Fibroblast of skin of back (primary cell): ENCODE measurements at regions not wholly inside any gene's neighbourhood (a gene's known extent, or its start where the extent isn't known, plus 50 kb on each side); places are given as distances from the start of the nearest gene placed in this dataset.
A peak's percentile ranks its signal among the peaks of the same experiment; 100 is the strongest.
"Not testable (repeated sequence)": the region's sequence is repeated elsewhere in the genome, so short reads cannot be mapped to it uniquely, and the experiment has no call there.

Source experiments
- DNase-seq: peaks from one replicate; pipeline ENCODE4 v3.0.0-alpha.2; 2013

DNA sequence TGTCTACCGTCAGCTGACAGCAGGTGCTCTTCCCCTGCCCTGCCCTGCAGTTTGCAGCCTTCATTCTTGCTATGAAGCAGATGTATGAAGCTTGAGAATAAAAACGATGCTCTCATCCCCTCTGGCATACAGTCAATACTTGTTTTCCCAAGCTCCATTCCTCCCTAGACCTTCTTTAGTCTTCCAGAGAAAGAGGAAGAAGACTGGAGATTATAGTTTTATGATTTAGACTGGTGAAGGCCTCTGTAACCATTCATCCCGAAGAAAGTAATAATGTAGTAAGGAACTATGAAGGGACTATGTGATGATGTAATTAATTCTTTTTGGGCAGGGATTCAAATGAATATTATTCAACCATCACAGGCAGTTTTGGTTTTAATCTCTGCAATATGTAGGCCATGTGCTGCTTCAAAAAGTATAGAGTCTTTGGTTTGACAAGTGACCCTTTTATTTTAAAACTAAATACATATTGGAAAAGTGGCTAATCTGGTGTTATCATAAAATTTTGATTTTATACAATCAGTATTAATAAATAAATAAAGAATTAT is 242.4 kb upstream of the KIAA1217 start:
- no peak for DNase-seq

DNA sequence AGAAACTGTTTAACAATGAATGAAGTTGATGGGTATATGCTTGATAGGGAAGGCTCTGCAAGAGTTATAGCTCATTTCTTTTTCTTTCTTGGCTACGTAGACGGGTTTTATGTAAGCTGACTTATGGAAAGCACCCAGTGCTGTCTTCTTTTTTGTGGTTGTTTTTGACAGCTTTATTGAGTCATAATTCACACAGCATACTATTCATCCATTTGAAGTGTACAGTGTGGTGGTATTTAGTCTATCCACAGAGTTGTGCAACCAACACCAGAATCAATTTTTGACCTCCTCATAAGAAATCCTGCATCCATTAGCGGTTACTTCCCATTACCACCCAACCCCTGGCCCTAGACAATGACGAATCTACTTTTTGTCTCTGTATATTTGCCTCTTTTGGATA is 240.6 kb upstream of the KIAA1217 start:
- DNase-seq = no peak

DNA sequence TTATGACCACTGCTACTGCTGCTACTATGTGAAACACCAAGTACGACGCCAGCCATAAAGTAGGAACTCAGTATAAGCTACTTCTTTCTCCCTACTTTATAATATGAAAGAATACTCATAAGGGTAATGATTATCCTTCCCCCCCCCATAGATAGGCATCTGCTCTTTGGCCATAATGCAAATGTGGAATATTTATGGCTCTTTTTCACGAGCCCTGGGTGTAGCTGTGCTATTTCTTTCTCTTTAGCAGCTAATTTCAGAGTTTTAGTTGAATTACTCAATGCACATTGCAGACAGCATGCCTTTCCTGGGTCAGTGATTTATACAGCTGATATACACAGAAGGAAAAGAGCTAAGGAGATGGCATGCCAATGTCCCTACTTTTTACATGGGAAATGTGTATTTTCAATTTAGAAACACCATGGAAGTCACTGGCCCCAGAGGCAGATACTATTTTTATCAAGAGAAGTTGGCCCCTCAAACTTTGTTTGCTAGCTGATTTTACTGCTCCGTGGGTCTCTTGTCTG is 234.1 kb upstream of the KIAA1217 start:
- DNase-seq = no peak

GRCh38 chr10:23975431-23975830 is 233.5 kb upstream of the KIAA1217 start:
- no peak for DNase-seq

- no peak for DNase-seq
Measured at GRCh38 chr10:23976275-23976674, 232.7 kb upstream of the KIAA1217 start.

- no peak for DNase-seq
Measured at GRCh38 chr10:23978317-23978716, 230.6 kb upstream of the KIAA1217 start.

- DNase-seq = no peak
Measured at GRCh38 chr10:23980094-23980493, 228.8 kb upstream of the KIAA1217 start.

- DNase-seq = no peak
Measured at GRCh38 chr10:23981520-23982309, 227.2 kb upstream of the KIAA1217 start.

DNA sequence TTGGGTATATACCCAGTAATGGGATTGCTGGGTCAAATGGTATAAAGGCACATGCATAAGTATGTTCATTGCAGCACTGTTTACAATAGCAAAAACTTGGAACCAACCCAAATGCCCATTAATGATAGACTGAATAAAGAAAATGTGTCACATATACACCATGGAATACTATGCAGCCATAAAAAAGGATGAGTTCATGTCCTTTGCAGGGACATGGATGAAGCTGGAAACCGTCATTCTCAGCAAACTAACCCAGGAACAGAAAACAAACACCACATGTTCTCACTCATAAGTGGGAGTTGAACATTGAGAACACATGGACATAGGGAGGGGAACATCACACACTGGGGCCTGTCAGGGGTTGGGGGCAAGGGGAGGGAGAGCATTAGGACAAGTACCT is 224.5 kb upstream of the KIAA1217 start:
- not testable (repeated sequence) for DNase-seq

DNA sequence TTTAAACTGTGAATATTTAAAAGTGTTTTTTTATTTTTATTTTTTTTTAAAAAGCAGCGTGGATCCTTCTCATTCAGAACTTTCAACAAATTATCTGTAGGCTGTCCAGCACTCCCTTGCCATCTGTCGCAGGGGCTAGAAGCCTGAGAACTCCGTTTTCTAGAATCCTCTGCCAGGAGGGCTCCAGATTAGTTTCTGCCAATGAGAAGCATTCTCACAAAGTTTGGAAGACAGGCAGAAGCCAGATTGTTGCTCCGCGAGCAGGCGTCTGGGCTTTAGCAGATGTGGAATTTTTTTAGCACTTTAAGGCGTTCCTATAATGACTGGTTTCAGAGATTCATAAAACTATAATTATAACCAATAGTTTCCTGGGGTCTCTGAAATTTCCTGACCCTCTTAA is 220.9 kb upstream of the KIAA1217 start:
- DNase-seq = no peak

DNA sequence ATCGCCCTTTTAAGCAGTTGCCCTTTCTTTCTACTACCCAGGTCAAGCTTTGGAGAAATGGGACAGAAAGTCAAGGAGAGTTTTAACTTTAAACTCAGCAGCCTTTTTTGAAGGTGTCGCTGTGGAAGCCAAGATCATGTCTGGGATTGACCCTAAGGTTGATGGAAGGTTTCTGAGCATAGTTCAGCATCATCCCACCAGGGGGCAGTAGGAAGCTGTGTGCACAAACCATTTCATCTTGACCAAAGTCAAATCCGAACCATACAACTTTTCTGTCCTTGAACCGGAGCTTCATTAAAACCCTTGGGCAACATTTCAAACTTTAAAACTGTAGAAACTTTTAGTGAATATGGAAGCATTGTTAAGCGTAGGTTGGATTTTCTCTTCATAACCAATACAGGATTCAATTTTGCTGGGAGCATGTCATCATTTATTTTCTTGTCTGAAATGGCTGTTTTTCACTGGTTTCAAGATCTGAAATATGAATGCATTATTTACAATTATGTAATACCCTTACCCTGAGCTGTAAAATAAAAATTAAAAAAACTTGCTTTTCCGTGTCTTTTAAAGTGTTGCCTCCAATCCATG is 214.4 kb upstream of the KIAA1217 start:
- DNase-seq = peak; percentile 53

DNA sequence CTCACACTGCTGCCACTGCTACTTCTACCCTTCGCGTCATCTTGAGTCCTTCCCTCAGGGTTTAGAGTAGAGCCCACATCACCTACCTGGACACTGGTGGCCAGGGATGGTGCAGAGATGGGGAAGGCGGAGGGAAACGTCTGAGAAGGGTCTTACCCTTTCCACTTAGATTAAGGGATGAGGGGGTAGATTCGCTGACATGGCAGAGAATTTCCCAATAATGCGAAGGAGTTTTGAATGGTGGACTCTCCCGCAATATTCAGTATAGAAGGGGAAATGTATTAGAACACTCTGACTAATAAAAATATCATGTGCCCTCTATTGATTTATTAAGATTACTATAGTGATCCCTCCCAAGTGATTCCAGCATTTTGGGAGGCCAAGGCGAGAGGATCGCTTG is 209.5 kb upstream of the KIAA1217 start:
- no peak for DNase-seq

- DNase-seq = no peak
Measured at GRCh38 chr10:24000271-24000813, 208.6 kb upstream of the KIAA1217 start.

GRCh38 chr10:24006741-24007140 is 202.2 kb upstream of the KIAA1217 start:
- no peak for DNase-seq

DNA sequence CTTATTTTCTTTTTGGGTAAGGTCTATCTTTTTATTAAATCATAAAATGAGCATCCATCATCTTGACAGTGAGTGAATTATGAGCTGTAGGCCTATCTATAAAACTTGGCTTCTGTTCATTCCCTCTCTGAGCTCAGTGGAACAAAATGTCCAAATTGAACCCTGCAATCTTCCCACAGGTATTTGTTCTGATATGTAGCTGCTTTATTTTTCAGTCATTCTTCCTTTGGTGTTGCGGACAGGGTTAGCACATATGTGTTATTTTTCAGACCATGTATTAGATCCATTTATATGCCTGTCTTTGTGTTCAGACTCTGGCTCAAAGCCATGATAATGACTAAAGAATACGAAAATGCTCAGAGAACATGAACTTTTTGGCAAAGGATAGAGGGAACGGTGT is 201.6 kb upstream of the KIAA1217 start:
- no peak for DNase-seq

- DNase-seq = peak; percentile 27
Measured at GRCh38 chr10:24008164-24009091, 200.5 kb upstream of the KIAA1217 start.

GRCh38 chr10:24009115-24009514 is 199.8 kb upstream of the KIAA1217 start:
- no peak for DNase-seq

GRCh38 chr10:24009736-24010135 is 199.2 kb upstream of the KIAA1217 start:
- peak; percentile 0 for DNase-seq

DNA sequence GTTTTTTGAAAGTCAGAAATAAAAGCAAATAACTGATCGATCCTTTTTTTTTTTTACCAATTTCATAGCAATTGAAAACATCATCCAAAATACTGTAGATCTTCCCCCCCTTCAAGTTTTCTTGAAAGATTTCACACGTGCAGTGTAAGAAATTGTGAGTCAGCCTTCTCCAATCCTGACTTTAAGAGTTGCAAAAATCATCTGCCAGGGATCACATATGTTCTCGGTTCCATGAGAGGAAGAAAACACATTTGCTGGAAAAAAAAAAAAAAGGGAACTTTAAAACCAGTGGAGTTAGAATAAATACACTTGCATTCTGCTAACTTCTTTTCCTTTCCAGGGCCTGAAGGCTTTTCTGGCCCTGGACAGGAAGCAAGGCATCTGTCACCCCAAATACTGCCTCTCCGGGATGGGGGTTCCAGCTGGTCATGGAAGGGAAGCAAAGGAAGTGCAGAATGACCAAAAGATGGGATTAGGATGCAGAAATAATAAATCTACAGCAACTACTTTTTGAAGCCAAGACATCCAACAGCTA is 198.4 kb upstream of the KIAA1217 start:
- no peak for DNase-seq

DNA sequence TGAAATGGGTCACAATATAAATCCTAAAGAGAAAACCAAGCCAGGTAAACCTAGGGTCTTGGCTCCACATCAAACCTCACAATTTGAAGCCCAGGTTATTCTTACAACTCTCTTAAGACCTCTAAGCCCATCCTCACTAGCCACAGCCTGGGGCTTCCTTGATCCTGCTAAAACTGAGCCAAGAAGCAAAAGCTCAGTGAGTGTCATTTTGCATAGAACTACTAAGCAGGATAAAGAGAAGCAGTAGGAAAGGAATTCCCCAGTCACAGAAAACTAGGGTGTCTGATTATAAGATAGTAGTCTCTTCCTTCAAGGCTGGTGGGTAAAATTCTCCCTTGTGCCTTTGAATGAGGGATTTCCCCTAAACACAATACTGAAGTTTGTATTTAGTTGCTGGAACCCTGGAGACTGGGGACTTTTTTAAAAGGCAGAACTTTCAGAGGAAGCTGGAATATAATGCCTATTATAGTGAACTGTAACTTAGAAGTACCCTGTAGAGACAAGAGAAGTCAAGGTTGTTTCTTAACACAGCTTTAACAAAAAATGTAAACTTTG is 196.6 kb upstream of the KIAA1217 start:
- DNase-seq = no peak

DNA sequence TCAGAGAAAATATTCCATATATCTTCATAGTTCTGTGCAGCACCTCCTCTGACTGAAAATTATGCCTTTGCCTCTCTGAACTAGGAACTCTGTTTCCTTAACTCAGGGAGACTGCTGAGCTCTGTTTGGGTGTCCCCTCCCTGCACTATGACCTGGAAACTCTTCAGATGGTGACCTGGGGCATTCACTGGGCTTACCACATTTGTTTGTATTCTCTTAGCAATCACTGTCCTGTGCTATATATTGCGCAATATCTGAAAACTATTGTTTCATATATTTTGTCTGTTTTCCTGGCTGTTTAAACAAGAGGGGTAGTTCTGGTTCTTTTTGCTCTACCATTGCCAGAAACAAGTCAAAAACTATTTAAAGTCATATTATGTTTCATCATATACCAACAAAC is 181.8 kb upstream of the KIAA1217 start:
- no peak for DNase-seq

DNA sequence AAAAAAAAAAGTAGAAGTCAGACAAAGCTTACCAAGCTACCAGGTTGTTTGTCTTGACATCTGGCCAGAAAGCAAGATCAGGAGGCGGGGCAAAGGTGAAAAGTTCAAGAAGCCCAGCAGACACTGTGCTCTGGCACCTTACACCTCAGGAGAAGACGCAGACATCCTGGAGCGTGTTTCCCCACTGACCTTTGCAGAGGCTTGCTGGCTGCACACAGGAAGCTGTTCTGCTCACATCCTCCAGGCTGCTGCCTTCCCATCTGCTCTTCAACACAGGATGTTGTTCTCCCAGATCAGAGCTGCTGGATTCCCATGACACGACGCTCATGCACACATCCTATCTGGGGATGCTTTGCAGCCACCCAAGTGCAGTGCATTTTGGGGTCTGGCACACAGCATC is 174.4 kb upstream of the KIAA1217 start:
- no peak for DNase-seq
